ENCODE measurements at regions not wholly inside any gene's neighbourhood (a gene's known extent, or its start where the extent isn't known, plus 50 kb on each side); places are given as distances from the start of the nearest gene placed in this dataset.
"Not testable (repeated sequence)": the region's sequence is repeated elsewhere in the genome, so short reads cannot be mapped to it uniquely, and the experiment has no call there.

- H3K4me1 ChIP-seq (ENCODE audit: control insufficient read depth, extremely low read depth, insufficient read depth, low read length) = no peaks in the 10 kb centered on the region
- H3K9me1 ChIP-seq (ENCODE audit: control insufficient read depth, extremely low read depth, insufficient read depth, low read length) = no peaks in the 10 kb centered on the region
- H3K27me3 ChIP-seq (ENCODE audit: control insufficient read depth, extremely low read depth, insufficient read depth, low read length) = no peaks in the 10 kb centered on the region
- H3K79me2 ChIP-seq (ENCODE audit: control insufficient read depth, insufficient read depth, low read length) = no peaks in the 10 kb centered on the region
- no peak overlapping the region for H3K27ac ChIP-seq (ENCODE audit: control insufficient read depth, insufficient read depth, low read length)
- dilution Hi-C loops (cut with MboI; ENCODE audit: extremely low pct_ligation_motif_present, low sequenced_read_pairs) = no loop called here
- H3K9me3 ChIP-seq (ENCODE audit: control insufficient read depth, low read depth, low read length) = no peaks in the 10 kb centered on the region
- TF ChIP-seq CTCF (optimal IDR thresholded peaks at IDR 0.05 in 1 of 3, IDR thresholded peaks at IDR 0.05 in 1 of 3, conservative IDR thresholded peaks at IDR 0.05 in 1 of 3; ENCODE audit: extremely low read depth in 1 of 3, insufficient read depth in 2 of 3, low read length in 3 of 3) = no peak
- no peak for TF ChIP-seq EZH2 (IDR thresholded peaks at IDR 0.05; ENCODE audit: low read length)
- no peak overlapping the region for H3K4me3 ChIP-seq (ENCODE audit: control insufficient read depth in 2 of 3, extremely low read depth in 1 of 3, insufficient read depth in 2 of 3, low read depth in 1 of 3, low read length in 3 of 3)
- no peak overlapping the region for H3K9ac ChIP-seq (ENCODE audit: control insufficient read depth, extremely low read depth, insufficient read depth, low read length)
- H3K4me2 ChIP-seq (ENCODE audit: control insufficient read depth, extremely low read depth, insufficient read depth, low read depth, low read length) = no peak overlapping the region
- DNase-seq (ENCODE audit: low read depth, low spot score) (no peak), FAIRE-seq (no peak)
- no peak overlapping the region for H2AFZ ChIP-seq (ENCODE audit: control insufficient read depth, low read length)
- H4K20me1 ChIP-seq (ENCODE audit: control insufficient read depth, extremely low read depth, insufficient read depth, low read length) = no peaks in the 10 kb centered on the region
- no peaks in the 10 kb centered on the region for H3K36me3 ChIP-seq (ENCODE audit: control insufficient read depth in 2 of 2, extremely low read depth in 1 of 2, insufficient read depth in 2 of 2, low read length in 2 of 2)
Observed at GRCh38 chr18:21980744-21981143, 188.6 kb upstream of the GATA6 start.

- H3K9me1 ChIP-seq (ENCODE audit: control insufficient read depth, extremely low read depth, insufficient read depth, low read length); H3K79me2 ChIP-seq (ENCODE audit: control insufficient read depth, insufficient read depth, low read length); H3K27me3 ChIP-seq (ENCODE audit: control insufficient read depth, extremely low read depth, insufficient read depth, low read length); H3K4me2 ChIP-seq (ENCODE audit: control insufficient read depth, extremely low read depth, insufficient read depth, low read depth, low read length); H2AFZ ChIP-seq (ENCODE audit: control insufficient read depth, low read length); H4K20me1 ChIP-seq (ENCODE audit: control insufficient read depth, extremely low read depth, insufficient read depth, low read length); H3K27ac ChIP-seq (ENCODE audit: control insufficient read depth, insufficient read depth, low read length); DNase-seq (ENCODE audit: low read depth, low spot score); FAIRE-seq; H3K4me1 ChIP-seq (ENCODE audit: control insufficient read depth, extremely low read depth, insufficient read depth, low read length); H3K9ac ChIP-seq (ENCODE audit: control insufficient read depth, extremely low read depth, insufficient read depth, low read length); H3K9me3 ChIP-seq (ENCODE audit: control insufficient read depth, low read depth, low read length); H3K4me3 ChIP-seq (ENCODE audit: control insufficient read depth in 2 of 3, extremely low read depth in 1 of 3, insufficient read depth in 2 of 3, low read depth in 1 of 3, low read length in 3 of 3); H3K36me3 ChIP-seq (ENCODE audit: control insufficient read depth in 2 of 2, extremely low read depth in 1 of 2, insufficient read depth in 2 of 2, low read length in 2 of 2); dilution Hi-C loops (cut with MboI; ENCODE audit: extremely low pct_ligation_motif_present, low sequenced_read_pairs): not testable (repeated sequence)
Observed at GRCh38 chr18:21981489-21981888, 187.9 kb upstream of the GATA6 start.

GRCh38 chr18:21991081-21991534 is 178.3 kb upstream of the GATA6 start:
- Histone ChIP-seq H3K4me2 (ENCODE audit: control insufficient read depth, extremely low read depth, insufficient read depth, low read depth, low read length) (no peak overlapping the region), H3K4me3 (ENCODE audit: control insufficient read depth in 2 of 3, extremely low read depth in 1 of 3, insufficient read depth in 2 of 3, low read depth in 1 of 3, low read length in 3 of 3) (no peak overlapping the region), H3K4me1 (ENCODE audit: control insufficient read depth, extremely low read depth, insufficient read depth, low read length) (no peaks in the 10 kb centered on the region), H3K36me3 (ENCODE audit: control insufficient read depth in 2 of 2, extremely low read depth in 1 of 2, insufficient read depth in 2 of 2, low read length in 2 of 2) (no peaks in the 10 kb centered on the region), H2AFZ (ENCODE audit: control insufficient read depth, low read length) (no peak overlapping the region), H3K79me2 (ENCODE audit: control insufficient read depth, insufficient read depth, low read length) (no peaks in the 10 kb centered on the region), H3K27me3 (ENCODE audit: control insufficient read depth, extremely low read depth, insufficient read depth, low read length) (no peaks in the 10 kb centered on the region), H4K20me1 (ENCODE audit: control insufficient read depth, extremely low read depth, insufficient read depth, low read length) (no peaks in the 10 kb centered on the region), H3K9ac (ENCODE audit: control insufficient read depth, extremely low read depth, insufficient read depth, low read length) (no peak overlapping the region), H3K9me3 (ENCODE audit: control insufficient read depth, low read depth, low read length) (no peaks in the 10 kb centered on the region), H3K27ac (ENCODE audit: control insufficient read depth, insufficient read depth, low read length) (no peak overlapping the region), H3K9me1 (ENCODE audit: control insufficient read depth, extremely low read depth, insufficient read depth, low read length) (no peaks in the 10 kb centered on the region)
- DNase-seq (ENCODE audit: low read depth, low spot score) = no peak
- TF ChIP-seq CTCF (optimal IDR thresholded peaks at IDR 0.05 in 1 of 3, IDR thresholded peaks at IDR 0.05 in 1 of 3, conservative IDR thresholded peaks at IDR 0.05 in 1 of 3; ENCODE audit: extremely low read depth in 1 of 3, insufficient read depth in 2 of 3, low read length in 3 of 3) = no peak
- TF ChIP-seq EZH2 (IDR thresholded peaks at IDR 0.05; ENCODE audit: low read length) = no peak
- dilution Hi-C loops (cut with MboI; ENCODE audit: extremely low pct_ligation_motif_present, low sequenced_read_pairs) = no loop called here
- FAIRE-seq = no peak

Data from keratinocyte (primary cell).